GM12875 (cell line): ENCODE measurements at regions not wholly inside any gene's neighbourhood (a gene's known extent, or its start where the extent isn't known, plus 50 kb on each side); places are given as distances from the start of the nearest gene placed in this dataset.

Source experiments
- H3K4me3 ChIP-seq: one replicate; pipeline ENCODE4 v1.5.1; 2011; ENCODE audit warnings: low read depth, low read length, control low read depth
- TF ChIP-seq, protein P1 (sequence below): IDR thresholded peaks from 2 replicates; pipeline ENCODE4 v1.5.1; 2011; ENCODE audit warnings: low read depth, mild to moderate bottlenecking, control low read depth, inconsistent platforms, low read length, moderate library complexity, borderline replicate concordance; ENCODE audit not compliant: insufficient read depth

DNA sequence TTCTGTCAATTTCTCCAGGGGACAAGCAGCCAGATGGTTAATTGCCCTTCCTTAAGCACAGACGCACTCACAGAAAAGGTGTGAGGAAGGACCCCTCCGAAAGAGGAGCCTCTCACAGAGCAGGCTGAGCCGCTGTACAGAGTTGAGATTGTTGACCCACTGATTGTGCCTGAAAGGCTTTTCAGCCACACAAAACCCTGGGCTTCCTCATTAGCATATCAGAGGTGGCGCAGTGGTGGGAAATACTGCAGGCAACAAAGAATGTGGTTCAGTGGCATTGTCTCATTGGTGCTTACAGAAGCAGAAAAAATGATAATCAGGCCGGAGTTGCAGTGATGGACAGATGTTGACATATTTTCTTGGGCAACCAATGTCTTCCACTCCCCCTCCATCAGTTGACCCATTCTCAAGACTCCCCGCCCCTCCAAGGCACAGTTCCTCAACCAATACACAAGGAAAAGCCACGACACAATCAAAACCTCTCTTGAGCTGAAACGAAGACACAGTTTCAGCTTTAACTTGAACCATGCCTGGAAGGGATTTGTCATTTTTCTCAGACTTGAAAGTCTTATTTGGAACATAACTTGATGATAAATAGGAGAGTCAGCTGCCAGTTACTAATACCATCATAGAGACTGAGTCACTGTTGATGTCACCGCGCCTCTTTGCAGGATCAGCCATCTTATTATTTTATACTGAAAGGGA, 53.1 kb downstream of the ATXN3L start:
- TF ChIP-seq, protein P1, sequence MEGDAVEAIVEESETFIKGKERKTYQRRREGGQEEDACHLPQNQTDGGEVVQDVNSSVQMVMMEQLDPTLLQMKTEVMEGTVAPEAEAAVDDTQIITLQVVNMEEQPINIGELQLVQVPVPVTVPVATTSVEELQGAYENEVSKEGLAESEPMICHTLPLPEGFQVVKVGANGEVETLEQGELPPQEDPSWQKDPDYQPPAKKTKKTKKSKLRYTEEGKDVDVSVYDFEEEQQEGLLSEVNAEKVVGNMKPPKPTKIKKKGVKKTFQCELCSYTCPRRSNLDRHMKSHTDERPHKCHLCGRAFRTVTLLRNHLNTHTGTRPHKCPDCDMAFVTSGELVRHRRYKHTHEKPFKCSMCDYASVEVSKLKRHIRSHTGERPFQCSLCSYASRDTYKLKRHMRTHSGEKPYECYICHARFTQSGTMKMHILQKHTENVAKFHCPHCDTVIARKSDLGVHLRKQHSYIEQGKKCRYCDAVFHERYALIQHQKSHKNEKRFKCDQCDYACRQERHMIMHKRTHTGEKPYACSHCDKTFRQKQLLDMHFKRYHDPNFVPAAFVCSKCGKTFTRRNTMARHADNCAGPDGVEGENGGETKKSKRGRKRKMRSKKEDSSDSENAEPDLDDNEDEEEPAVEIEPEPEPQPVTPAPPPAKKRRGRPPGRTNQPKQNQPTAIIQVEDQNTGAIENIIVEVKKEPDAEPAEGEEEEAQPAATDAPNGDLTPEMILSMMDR: no peak
- H3K4me3 ChIP-seq: peak overlapping the region; percentile 21

DNA sequence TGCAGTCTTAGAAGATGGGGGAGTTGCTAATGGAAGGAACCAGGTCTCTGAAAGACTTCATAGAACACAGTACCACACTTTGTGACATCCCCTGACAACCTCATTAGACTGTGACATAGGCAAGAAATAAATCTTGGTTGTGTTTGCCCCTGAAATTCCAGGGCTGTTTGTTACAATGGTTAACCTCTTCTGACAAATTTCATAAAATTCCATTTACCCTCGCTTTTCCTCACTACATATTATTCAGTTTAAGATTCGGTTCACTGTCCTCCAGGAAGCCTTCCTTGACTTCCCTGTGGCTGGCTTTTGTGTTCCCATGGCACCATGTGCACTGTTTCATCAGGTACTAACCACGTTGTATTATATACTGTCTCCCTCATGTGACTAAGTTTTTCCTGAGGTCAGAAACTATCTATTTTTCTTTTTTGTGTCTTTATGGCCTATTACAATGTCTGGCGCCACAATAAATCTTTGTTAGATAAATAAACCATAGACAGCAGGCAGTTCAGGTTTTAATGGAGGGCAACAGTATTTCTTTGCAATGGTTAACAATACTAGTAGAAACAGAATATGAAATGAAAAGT, 54.2 kb downstream of the ATXN3L start:
- H3K4me3 ChIP-seq: peak overlapping the region; percentile 55
- TF ChIP-seq, protein P1: no peak

DNA sequence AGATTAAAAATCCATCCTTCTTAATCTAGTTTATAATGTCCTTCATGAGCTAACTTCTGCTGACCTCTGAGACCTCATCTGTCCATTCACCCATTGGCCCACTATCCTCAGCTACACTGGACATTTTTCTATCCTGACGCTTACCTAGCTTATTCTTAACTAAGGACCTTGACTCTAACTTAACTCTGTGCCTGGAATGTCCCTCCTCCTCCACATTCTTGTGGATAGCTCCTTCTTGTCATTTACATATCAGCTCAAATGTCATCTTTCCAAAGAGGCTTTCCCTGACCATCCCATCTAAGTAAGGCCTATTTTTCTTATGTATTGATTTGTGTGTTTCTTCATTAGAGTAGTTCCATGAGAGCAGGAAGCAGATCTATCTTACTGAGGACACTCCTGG, 54.7 kb downstream of the ATXN3L start:
- peak overlapping the region; percentile 55 for H3K4me3 ChIP-seq
- TF ChIP-seq, protein P1: no peak

DNA sequence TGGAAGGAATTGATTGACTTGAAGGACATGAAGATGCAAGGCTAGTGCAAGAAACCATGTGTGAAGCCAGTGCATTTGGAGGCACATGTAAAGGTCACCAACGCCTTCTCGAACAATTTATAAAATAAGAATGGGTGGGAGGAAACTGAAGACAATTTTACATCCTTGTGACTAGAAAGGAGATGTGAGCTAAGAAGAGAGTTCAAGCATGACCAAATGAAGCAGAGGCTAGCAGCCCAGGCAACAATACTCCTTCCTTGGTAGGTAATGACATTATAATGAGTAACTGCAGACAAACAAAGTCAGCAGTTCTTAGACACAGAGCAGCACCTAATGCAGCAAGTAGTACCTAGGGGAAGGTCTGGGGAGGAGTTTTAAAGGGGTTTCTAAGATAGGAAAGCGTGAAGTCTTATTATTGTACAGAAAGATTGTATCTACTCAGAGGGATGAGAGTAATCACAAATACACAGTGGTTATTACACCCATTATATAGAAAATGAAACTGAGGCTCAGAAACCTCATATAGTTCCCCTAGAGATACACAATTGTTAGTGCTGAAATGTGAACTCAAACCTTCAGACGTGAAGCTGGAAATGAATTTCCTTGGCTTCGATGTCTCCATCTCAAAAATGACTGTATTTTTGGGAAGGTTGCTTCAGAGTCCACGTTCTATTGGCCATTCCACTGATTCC, 56.1 kb downstream of the ATXN3L start:
- H3K4me3 ChIP-seq: peak overlapping the region; percentile 55
- TF ChIP-seq, protein P1: no peak

DNA sequence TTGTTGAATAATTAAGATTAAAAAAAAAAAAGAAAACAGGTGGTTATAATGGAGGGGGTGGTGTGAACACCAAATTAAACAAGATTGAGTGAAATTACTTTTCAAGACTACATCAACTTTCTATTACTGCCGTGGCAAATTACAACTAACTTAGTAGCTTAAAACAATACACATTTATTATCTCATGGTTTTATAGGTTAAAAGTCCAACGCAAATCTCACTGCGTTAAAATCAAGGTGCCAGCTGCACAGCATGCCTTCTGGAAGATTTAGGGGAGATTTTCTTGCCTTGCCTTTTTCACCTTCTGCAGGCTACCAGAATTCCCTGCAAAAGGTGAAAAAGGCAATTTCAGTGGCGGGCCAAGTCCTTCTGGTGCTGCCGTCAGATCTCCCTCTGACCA, 58.5 kb downstream of the ATXN3L start:
- TF ChIP-seq, protein P1: no peak

DNA sequence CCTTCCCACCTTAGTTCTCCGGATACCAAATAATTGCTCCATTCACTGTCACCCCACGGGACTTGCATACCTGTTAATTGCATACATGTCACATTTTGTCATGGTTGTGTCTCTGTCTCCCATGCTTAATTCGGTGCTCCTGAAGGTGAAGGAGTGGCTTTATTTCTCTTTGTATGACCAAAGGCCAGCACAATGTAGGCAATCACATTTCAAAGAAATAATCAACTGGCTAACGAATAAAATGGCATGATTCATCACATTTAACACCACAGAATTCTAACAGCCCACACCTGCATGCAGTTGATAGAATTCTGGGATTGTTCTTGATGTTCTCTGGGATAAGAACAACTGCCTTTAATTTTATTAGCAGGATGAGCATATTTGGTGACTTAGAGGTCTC, 59.3 kb downstream of the ATXN3L start:
- no peak overlapping the region for H3K4me3 ChIP-seq
- TF ChIP-seq, protein P1: no peak

More for the DNA sequence above, 58.5 kb downstream of the ATXN3L start:
- no peak overlapping the region for H3K4me3 ChIP-seq
